Neural progenitor cell (in vitro differentiated cells): ENCODE measurements at regions not wholly inside any gene's neighbourhood (a gene's known extent, or its start where the extent isn't known, plus 50 kb on each side); places are given as distances from the start of the nearest gene placed in this dataset.

ENCODE experiments used
- EZH2phosphoT487 ChIP-seq: fragments of 200-600 bp; sonication (generic); IDR thresholded peaks from 2 replicates; pipeline ENCODE4 v1.6.1; 2017; ENCODE audit warnings: antibody characterized with exemption
- TF ChIP-seq, protein P1 (sequence below): fragments of 200-600 bp; sonication (generic); IDR thresholded peaks from 2 replicates; pipeline ENCODE4 v1.5.1; 2017; ENCODE audit warnings: antibody characterized with exemption, mild to moderate bottlenecking

GRCh38 chr2:49832555-49832954, 678.2 kb upstream of the FSHR start:
- no peak for TF ChIP-seq EZH2phosphoT487
- TF ChIP-seq, protein P1, sequence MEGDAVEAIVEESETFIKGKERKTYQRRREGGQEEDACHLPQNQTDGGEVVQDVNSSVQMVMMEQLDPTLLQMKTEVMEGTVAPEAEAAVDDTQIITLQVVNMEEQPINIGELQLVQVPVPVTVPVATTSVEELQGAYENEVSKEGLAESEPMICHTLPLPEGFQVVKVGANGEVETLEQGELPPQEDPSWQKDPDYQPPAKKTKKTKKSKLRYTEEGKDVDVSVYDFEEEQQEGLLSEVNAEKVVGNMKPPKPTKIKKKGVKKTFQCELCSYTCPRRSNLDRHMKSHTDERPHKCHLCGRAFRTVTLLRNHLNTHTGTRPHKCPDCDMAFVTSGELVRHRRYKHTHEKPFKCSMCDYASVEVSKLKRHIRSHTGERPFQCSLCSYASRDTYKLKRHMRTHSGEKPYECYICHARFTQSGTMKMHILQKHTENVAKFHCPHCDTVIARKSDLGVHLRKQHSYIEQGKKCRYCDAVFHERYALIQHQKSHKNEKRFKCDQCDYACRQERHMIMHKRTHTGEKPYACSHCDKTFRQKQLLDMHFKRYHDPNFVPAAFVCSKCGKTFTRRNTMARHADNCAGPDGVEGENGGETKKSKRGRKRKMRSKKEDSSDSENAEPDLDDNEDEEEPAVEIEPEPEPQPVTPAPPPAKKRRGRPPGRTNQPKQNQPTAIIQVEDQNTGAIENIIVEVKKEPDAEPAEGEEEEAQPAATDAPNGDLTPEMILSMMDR = no peak
